Activated CD8-positive, alpha-beta T cell treated with anti-CD3 and anti-CD28 coated beads, Interleukin-2, amount 10 ng/mL, durations not matched to agents 7 days and 5 days (primary cell): ENCODE measurements at regions not wholly inside any gene's neighbourhood (a gene's known extent, or its start where the extent isn't known, plus 50 kb on each side); places are given as distances from the start of the nearest gene placed in this dataset.

Experiments
- ATAC-seq: fragments of 150-1000 bp; cut with Tn5 transposase; one replicate; pipeline ENCODE4 v1.10.0; 2021; ENCODE audit warnings: moderate library complexity
- CTCF ChIA-PET: fragments of 350-600 bp; sonication (Branson Sonifier 250); formaldehyde crosslinking; loops from one replicate; lab custom pipeline; 2021; ENCODE audit warnings: antibody characterized with exemption; lab: Charles Lee
- POLR2A ChIA-PET: fragments of 350-600 bp; sonication (Branson Sonifier 250); formaldehyde crosslinking; loops from one replicate; lab custom pipeline; 2021; ENCODE audit warnings: antibody characterized with exemption; lab: Charles Lee
- DNase-seq: peaks from one replicate; pipeline ENCODE4 v3.0.0-alpha.2; 2020
- H3K27ac Mint-ChIP-seq: one replicate; pipeline ENCODE4 v1.8.0; 2021; ENCODE audit warnings: mild to moderate bottlenecking, mixed read lengths
- H3K27me3 Mint-ChIP-seq: one replicate; pipeline ENCODE4 v1.8.0; 2021; ENCODE audit warnings: low read depth, mixed read lengths
- H3K36me3 Mint-ChIP-seq: one replicate; pipeline ENCODE4 v1.8.0; 2021; ENCODE audit warnings: low read depth, mixed read lengths
- H3K4me1 Mint-ChIP-seq: one replicate; pipeline ENCODE4 v1.8.0; 2021; ENCODE audit warnings: low read depth, mixed read lengths
- H3K4me3 Mint-ChIP-seq: one replicate; pipeline ENCODE4 v1.8.0; 2021; ENCODE audit warnings: mild to moderate bottlenecking, mixed read lengths
- H3K9me3 Mint-ChIP-seq: one replicate; pipeline ENCODE4 v1.8.0; 2022; ENCODE audit warnings: mixed read lengths; ENCODE audit not compliant: insufficient read depth

DNA sequence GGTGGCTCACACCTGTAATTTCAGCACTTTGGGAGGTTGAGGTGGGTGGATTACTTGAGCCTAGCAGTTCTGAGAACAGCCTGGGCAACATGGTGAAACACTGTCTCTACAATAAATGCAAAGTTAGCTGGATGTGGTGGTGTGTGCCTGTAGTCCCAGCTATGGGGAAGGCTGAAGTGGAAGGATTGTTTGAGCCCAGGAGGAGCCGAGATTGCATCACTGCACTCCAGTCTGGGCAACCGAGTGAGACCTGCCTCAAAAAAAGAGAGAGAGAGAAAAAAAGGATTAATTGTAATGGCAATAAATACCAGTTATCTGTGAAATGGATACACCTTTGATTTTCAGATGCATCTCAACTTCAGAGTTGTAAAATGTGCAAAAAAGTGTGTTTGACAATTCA is 58.8 kb downstream of the SPRY1 start:
- H3K4me3 Mint-ChIP-seq = no peak overlapping the region
- ATAC-seq (no peak), DNase-seq (no peak)
- H3K9me3 Mint-ChIP-seq = peaks cover 7% of the 10 kb centered on the region
- peaks cover 7% of the 10 kb centered on the region for H3K36me3 Mint-ChIP-seq
- no peak overlapping the region for H3K27ac Mint-ChIP-seq
- ChIA-PET POLR2A (no interaction called here), CTCF (interaction anchor here (0.8 to 1.2 kb wide), 2 partner anchors 11 to 58 kb away, joined by 3 to 4 read pairs; partner anchors contain the start of gene SPRY1)
- no peaks in the 10 kb centered on the region for H3K27me3 Mint-ChIP-seq
- H3K4me1 Mint-ChIP-seq = peaks cover 33% of the 10 kb centered on the region

DNA sequence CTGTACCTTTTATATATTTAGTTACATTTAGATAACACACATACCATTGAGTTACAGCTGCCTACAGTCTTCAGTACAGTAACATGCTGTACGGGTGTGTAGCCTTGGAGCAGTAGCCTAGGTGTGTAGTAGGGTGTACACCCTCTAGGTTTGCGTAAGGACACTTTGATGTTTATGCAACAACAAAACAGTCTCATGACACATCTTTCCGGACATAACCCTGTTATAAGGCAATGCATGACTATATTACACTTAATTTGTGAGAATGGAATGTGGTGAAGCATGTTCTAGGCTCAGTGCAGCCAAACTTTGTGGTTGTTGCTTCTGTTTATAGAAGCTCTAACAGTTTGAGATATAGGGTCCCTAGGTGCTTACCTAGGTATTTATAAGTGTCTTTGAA is 65.4 kb downstream of the SPRY1 start:
- ChIA-PET CTCF (interaction anchor here (1.5 kb wide), 1 partner anchor 9 kb away, joined by 3 read pairs; no protein-coding TSS in a partner anchor), POLR2A (interaction anchor here (0.6 kb wide), 1 partner anchor 15 kb away, joined by 3 read pairs; no protein-coding TSS in a partner anchor)
- Mint-ChIP-seq H3K36me3 (no peaks in the 10 kb centered on the region), H3K4me3 (no peak overlapping the region), H3K27ac (no peak overlapping the region), H3K4me1 (peaks cover 13% of the 10 kb centered on the region), H3K27me3 (no peaks in the 10 kb centered on the region), H3K9me3 (peaks cover 8% of the 10 kb centered on the region)
- DNase-seq = no peak
- ATAC-seq = no peak

DNA sequence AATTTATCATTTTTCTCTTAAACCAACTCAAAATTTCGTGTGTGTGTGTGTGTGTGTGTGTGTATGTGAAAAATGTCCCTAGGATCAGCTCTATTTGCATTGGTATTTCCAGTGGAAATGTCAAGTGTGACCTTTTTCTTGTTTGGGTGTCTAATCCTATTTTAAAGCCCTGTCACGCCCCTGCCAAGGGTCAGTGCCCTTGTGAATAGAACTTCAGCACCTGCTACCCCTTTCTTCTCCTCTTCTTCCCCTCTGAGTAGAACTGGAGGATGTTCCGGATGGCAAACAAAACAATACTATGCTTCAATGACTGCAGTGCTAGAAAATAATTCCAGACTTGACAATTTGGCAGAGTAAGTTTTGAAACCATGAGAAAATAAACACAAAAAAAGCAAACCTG is 67.3 kb downstream of the SPRY1 start:
- Mint-ChIP-seq H3K9me3 (peaks cover 5% of the 10 kb centered on the region), H3K4me1 (peaks cover 13% of the 10 kb centered on the region), H3K27me3 (no peaks in the 10 kb centered on the region), H3K36me3 (no peaks in the 10 kb centered on the region), H3K4me3 (no peak overlapping the region), H3K27ac (no peak overlapping the region)
- DNase-seq (no peak), ATAC-seq (no peak)
- CTCF ChIA-PET = no interaction called here
- POLR2A ChIA-PET = no interaction called here

DNA sequence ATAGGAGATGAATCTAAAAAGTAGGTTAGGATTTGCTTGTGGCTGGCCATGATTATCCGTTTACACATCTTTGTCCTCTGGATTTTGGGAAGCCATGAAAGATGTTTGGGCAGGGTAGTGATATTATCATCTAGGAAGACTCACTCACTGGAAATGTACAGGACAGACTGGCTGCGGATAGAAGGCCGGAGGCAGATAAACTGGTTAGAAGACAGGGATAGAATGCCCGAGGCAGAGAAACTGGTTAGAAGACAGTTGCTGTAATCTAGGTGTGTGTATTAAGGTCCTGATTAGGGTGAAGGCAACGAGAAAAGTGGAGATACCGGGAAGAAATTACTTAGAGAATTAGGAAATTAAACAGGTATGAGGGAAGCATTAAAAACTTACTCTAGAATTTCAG is 68.8 kb downstream of the SPRY1 start:
- Mint-ChIP-seq H3K4me3 (no peak overlapping the region), H3K4me1 (peaks cover 10% of the 10 kb centered on the region), H3K27me3 (no peaks in the 10 kb centered on the region), H3K36me3 (no peaks in the 10 kb centered on the region), H3K27ac (no peak overlapping the region), H3K9me3 (peaks cover 5% of the 10 kb centered on the region)
- ATAC-seq (no peak), DNase-seq (no peak)
- POLR2A ChIA-PET = no interaction called here
- CTCF ChIA-PET = no interaction called here

DNA sequence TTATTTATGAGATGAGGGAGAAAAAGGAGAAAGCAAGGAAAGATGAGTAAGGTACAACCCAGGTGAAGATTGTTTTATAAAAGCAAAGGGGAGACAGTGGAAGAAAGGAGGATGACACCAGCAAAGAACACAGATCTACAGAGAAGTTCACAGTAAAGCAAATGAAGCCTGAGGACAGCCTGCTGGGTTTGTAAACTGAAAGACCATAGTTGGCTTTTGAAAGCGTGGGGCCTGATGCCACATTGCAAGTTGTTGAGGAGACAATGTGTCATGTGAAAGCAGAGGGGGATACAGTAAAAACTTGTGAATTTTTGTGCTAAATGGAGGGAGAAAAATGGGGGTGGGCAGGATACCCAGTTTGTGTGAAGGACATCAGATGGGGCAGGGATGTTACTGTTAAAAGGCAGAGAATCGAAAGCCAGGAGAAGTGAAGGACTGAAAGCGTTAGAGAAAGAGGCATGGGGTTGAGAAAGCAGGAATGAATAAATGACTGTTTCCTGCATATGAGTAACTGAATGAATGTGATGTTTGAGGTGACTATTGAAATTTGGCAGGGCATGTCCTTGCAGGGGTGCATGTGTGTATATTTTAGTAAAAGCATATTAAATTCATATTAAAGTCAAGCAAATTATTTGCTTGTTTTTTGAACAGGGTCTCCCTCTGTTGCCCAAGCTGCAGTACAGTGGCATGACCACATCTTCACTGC is 69.6 kb downstream of the SPRY1 start:
- Mint-ChIP-seq H3K27ac (no peak overlapping the region), H3K4me1 (peaks cover 10% of the 10 kb centered on the region), H3K36me3 (no peaks in the 10 kb centered on the region), H3K27me3 (no peaks in the 10 kb centered on the region), H3K9me3 (peaks cover 5% of the 10 kb centered on the region), H3K4me3 (no peak overlapping the region)
- ATAC-seq = no peak
- ChIA-PET CTCF (no interaction called here), POLR2A (no interaction called here)
- no peak for DNase-seq

DNA sequence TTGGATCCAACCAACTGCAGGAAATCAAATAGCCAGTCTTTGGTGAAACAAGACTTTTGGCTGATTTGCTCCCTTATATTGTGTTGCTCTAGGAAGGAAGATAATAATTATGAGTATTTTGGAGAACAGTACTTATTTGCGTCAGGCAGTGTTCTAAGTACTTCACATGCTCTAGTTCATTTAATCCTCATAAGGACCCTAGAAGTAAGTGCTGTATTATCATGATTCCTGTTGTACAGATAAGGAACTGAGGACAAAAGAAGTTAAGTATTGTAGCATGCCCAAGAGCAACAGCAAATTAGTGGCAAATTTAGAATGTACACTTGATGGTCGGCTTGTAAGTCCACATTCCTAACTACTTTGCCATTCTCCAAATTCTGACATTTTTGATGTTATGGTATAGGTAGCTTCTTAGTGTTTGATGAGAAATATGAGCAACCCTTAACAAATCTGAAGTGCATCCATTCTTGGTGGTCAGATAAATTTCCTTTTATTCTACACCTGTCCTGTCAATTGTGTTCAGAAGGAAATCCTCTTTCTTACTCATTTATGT is 72.0 kb downstream of the SPRY1 start:
- Mint-ChIP-seq H3K27ac (no peak overlapping the region), H3K36me3 (no peaks in the 10 kb centered on the region), H3K9me3 (no peaks in the 10 kb centered on the region), H3K27me3 (no peaks in the 10 kb centered on the region), H3K4me1 (peaks cover 10% of the 10 kb centered on the region), H3K4me3 (no peak overlapping the region)
- POLR2A ChIA-PET = no interaction called here
- DNase-seq (no peak), ATAC-seq (no peak)
- CTCF ChIA-PET = interaction anchor here (0.9 to 2.9 kb wide), 3 partner anchors 15 to 96 kb away, joined by 3 to 6 read pairs (median 4); no protein-coding TSS in a partner anchor

DNA sequence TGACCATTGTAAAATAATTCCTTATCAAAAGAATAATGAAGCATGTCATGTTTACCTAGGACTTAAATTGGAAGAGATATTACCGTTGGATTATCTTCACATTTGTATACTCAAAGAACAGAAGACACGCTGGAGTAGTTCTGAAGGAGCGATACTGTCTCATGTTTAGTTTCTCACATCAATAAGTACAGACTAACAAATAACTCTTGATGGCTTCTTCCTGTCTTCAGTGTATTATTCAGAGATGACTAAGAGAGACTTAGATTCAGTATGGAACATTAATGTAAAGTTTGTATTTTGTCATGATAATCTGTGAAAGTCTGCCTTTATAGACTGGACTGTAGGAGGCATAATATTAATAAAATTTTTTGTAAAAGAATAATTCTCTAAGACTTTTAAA is 72.7 kb downstream of the SPRY1 start:
- ChIA-PET CTCF (interaction anchor here (0.9 to 2.9 kb wide), 3 partner anchors 10 to 95 kb away, joined by 3 to 6 read pairs (median 4); no protein-coding TSS in a partner anchor), POLR2A (no interaction called here)
- ATAC-seq = no peak
- no peak for DNase-seq
- Mint-ChIP-seq H3K4me1 (peaks cover 10% of the 10 kb centered on the region), H3K4me3 (no peak overlapping the region), H3K27ac (no peak overlapping the region), H3K36me3 (no peaks in the 10 kb centered on the region), H3K27me3 (no peaks in the 10 kb centered on the region), H3K9me3 (peaks cover 3% of the 10 kb centered on the region)

DNA sequence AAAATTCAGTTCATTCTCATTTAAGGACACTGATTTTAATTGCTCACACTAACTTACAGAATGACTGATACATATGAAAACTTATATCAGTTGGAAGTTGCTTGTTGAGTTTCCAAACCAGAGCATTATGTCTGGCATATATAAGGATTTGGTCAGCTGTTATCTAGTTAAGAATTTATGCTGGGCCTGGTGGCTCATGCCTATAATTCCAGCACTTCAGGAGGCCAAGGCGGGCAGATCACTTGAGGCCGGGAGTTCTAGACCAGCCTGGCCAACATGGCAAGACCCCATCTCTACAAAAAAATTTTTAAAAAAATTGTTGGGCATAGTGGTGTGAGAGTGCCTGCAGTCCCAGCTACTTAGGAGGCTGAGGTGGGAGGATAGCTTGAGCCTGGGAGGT is 73.1 kb downstream of the SPRY1 start:
- Mint-ChIP-seq H3K27me3 (no peaks in the 10 kb centered on the region), H3K9me3 (peaks cover 3% of the 10 kb centered on the region), H3K27ac (no peak overlapping the region), H3K4me3 (no peak overlapping the region), H3K4me1 (peaks cover 10% of the 10 kb centered on the region), H3K36me3 (no peaks in the 10 kb centered on the region)
- ChIA-PET POLR2A (no interaction called here), CTCF (interaction anchor here (1.2 to 2.9 kb wide), 3 partner anchors 10 to 95 kb away, joined by 3 to 6 read pairs (median 3); no protein-coding TSS in a partner anchor)
- no peak for ATAC-seq
- DNase-seq = no peak

DNA sequence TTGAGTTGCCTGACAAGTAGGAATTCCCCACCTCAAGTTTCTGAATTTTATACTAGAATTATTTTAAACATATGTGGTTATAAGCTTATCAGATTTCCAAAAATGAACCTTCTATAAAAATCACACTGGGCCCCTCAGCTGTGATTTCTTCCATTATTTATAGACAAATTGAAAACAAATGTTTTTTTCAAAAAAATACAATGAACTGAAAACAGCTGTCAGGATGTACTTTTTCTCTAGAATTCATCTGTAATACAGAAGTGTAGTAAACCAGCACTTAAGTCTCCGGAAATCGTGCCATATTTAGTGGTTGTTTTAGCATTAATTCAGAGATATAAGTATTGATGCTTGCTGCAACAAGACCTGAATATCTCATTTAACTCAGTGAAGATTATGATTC is 74.0 kb downstream of the SPRY1 start:
- Mint-ChIP-seq H3K9me3 (peaks cover 7% of the 10 kb centered on the region), H3K36me3 (no peaks in the 10 kb centered on the region), H3K27me3 (no peaks in the 10 kb centered on the region), H3K27ac (no peak overlapping the region), H3K4me3 (no peak overlapping the region), H3K4me1 (peaks cover 7% of the 10 kb centered on the region)
- ATAC-seq = no peak
- ChIA-PET CTCF (interaction anchor here (1.1 to 2.9 kb wide), 3 partner anchors 10 to 94 kb away, joined by 3 to 6 read pairs (median 4); no protein-coding TSS in a partner anchor), POLR2A (no interaction called here)
- no peak for DNase-seq

DNA sequence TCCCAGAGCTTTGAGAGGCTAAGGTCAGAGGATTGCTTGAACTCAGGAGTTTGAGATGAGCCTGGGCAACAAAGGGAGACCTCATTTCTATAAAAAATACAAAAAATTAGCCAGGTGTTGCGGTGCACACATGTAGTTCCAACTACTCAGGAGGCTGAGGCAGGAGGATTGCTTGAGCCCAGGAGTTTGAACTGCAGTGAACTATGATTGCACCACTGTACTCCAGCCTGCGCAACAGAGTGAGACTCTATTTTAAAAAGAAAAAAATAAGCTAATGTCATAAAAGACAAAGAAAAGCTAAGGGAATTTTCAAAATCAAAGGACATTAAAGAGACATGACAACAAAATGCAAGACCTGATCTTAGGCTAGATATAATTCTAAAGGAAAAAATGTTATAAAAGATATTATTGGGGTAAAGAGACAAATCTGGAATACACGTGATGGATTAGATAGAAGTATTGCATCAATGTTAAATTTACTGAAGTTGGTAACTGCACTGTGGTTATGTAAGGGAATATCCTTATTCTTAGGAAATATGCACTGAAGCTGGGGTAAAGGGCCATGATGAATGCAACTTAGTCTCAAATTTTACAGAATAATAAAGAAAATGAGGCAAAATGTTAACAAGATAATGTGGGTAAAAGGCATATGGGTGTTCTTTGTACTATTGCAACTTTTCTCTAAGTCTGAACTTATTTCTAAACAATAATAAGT is 75.2 kb downstream of the SPRY1 start:
- DNase-seq (no peak), ATAC-seq (no peak)
- H3K4me1 Mint-ChIP-seq = peaks cover 5% of the 10 kb centered on the region
- H3K27ac Mint-ChIP-seq = no peak overlapping the region
- H3K27me3 Mint-ChIP-seq = no peaks in the 10 kb centered on the region
- H3K4me3 Mint-ChIP-seq = no peak overlapping the region
- ChIA-PET POLR2A (no interaction called here), CTCF (interaction anchor here (2.9 kb wide), 1 partner anchor 17 kb away, joined by 6 read pairs; no protein-coding TSS in a partner anchor)
- H3K9me3 Mint-ChIP-seq = peaks cover 11% of the 10 kb centered on the region
- H3K36me3 Mint-ChIP-seq = no peaks in the 10 kb centered on the region

DNA sequence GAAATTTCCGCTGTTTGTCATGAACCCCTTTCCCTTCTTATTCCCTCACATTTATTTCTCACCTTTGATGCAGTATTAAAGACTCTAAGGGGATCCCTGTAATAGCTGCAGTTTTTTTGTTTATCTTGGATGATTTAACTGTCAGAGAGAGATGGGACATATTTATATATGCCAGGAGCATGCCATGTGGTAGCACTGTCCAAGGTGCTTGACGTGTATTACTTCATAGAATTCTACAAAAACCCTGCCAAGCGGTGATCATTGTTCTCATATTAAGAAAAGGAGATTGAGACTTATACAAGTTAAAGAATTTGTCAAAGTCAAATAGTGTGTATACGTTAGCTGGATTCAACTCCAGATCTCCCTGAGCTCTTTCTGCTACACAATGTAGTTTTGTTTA is 78.2 kb downstream of the SPRY1 start:
- no peak overlapping the region for H3K27ac Mint-ChIP-seq
- H3K27me3 Mint-ChIP-seq = no peaks in the 10 kb centered on the region
- no peak for ATAC-seq
- no peak overlapping the region for H3K4me3 Mint-ChIP-seq
- peaks cover 34% of the 10 kb centered on the region for H3K4me1 Mint-ChIP-seq
- peaks cover 11% of the 10 kb centered on the region for H3K9me3 Mint-ChIP-seq
- peaks cover 6% of the 10 kb centered on the region for H3K36me3 Mint-ChIP-seq
- ChIA-PET POLR2A (no interaction called here), CTCF (interaction anchor here (0.6 to 1.5 kb wide), 3 partner anchors 11 to 15 kb away, joined by 3 to 5 read pairs (median 3); no protein-coding TSS in a partner anchor)
- no peak for DNase-seq
